ENCODE measurements at regions not wholly inside any gene's neighbourhood (a gene's known extent, or its start where the extent isn't known, plus 50 kb on each side); places are given as distances from the start of the nearest gene placed in this dataset.
A peak's percentile ranks its signal among the peaks of the same experiment; 100 is the strongest.

DNA sequence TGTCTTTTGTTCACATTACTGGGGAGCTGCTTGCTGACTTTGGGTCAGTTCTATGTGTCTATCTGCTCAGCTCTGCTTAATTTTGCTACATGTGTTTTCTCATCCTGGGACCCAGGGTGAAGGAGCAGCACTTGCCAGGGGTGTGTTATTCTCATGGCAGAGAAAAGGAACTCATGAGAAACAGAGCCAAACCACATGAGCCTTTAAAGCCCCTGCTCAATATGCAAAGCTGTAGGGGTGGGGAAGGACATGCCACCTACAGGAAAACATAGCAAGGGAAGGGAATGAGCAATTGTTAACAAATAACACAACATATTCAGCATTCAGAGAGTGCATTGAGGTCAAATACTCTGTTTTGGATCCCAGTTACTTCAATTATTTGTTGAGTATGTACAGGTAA is 290.9 kb downstream of the CDK5RAP2 start:
- no peaks in the 10 kb centered on the region for H3K36me3 ChIP-seq
- no peak for DNase-seq
- intact Hi-C loops (cut with DNase I) = no loop called here
- H3K4me1 ChIP-seq = no peaks in the 10 kb centered on the region
- H3K27ac ChIP-seq = no peak overlapping the region
- H3K4me3 ChIP-seq = no peak overlapping the region
- ATAC-seq = no peak
- no peak for TF ChIP-seq CTCF (IDR thresholded peaks at IDR 0.05)
- no peaks in the 10 kb centered on the region for H3K9me3 ChIP-seq
- no peak for FAIRE-seq
- H3K27me3 ChIP-seq = no peaks in the 10 kb centered on the region

DNA sequence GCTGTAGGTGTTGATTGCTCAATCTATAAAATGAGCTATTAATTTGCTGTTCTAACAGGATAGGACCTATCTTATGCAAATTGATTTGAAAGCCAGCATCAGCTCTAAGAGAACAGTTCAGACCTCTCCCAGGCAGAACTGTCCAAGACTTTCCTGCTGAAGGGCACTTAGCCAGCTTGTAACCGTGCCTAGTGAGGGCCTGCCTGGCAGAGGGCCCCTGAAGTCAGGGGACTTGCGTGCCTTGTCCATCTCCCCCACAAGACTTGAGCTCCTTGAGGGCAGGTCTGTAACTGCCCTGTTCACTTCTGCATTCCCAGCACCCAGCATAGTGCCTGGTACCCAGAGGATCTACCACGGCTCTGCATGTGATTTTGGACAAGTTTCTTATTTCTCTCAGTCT is 293.4 kb downstream of the CDK5RAP2 start:
- no peak for TF ChIP-seq CTCF (IDR thresholded peaks at IDR 0.05)
- WGBS, 2 donors = 77 to 83% methylated on average over 3 of the region's 3 CpGs
- Histone ChIP-seq H3K27ac (no peak overlapping the region), H3K4me1 (no peaks in the 10 kb centered on the region), H3K4me3 (no peak overlapping the region), H3K9me3 (no peaks in the 10 kb centered on the region), H3K27me3 (no peaks in the 10 kb centered on the region), H3K36me3 (no peaks in the 10 kb centered on the region)
- DNase-seq (no peak), ATAC-seq (no peak), FAIRE-seq (no peak)
- intact Hi-C loops (cut with DNase I) = no loop called here

DNA sequence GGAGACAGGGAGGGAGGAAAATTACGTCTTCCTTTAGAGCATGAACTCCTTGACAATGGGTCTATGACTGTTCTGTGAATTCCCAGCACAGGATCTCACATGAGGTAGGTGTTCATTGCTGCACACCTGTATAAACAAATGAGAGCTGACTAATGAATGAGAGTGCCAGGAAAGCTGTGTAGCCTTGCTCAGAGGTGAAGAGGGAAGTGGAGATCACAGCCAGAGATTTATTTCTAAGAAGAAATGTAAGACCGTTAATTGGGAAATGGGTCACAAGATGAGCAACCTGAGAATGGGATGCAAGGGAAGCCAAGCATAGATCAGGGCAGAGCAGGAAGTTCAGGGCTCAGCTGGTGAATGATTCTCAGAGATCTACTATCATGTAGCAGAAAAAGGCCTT is 295.1 kb downstream of the CDK5RAP2 start:
- FAIRE-seq (no peak), ATAC-seq (peak in 2 of 4 donors; percentile 45 to 48), DNase-seq (no peak)
- H3K27ac ChIP-seq = no peak overlapping the region
- no peaks in the 10 kb centered on the region for H3K4me1 ChIP-seq
- WGBS, 2 donors = 45 to 49% methylated on average over 2 of the region's 2 CpGs
- H3K27me3 ChIP-seq = no peaks in the 10 kb centered on the region
- no peaks in the 10 kb centered on the region for H3K36me3 ChIP-seq
- no peak for TF ChIP-seq CTCF (IDR thresholded peaks at IDR 0.05)
- H3K9me3 ChIP-seq = no peaks in the 10 kb centered on the region
- H3K4me3 ChIP-seq = no peak overlapping the region
- intact Hi-C loops (cut with DNase I) = no loop called here

- Histone ChIP-seq H3K27ac (no peak overlapping the region), H3K9me3 (no peaks in the 10 kb centered on the region), H3K36me3 (no peaks in the 10 kb centered on the region), H3K4me1 (no peaks in the 10 kb centered on the region), H3K4me3 (no peak overlapping the region), H3K27me3 (peaks cover 0 to 4% (median 0%) of the 10 kb centered on the region in 4 donors)
- FAIRE-seq (no peak), DNase-seq (no peak), ATAC-seq (no peak)
- 73 to 77% methylated on average over 2 of the region's 2 CpGs for WGBS, 2 donors
- no peak for TF ChIP-seq CTCF (IDR thresholded peaks at IDR 0.05)
- intact Hi-C loops (cut with DNase I) = no loop called here
Observed at GRCh38 chr9:120281665-120282064, 298.3 kb downstream of the CDK5RAP2 start.

DNA sequence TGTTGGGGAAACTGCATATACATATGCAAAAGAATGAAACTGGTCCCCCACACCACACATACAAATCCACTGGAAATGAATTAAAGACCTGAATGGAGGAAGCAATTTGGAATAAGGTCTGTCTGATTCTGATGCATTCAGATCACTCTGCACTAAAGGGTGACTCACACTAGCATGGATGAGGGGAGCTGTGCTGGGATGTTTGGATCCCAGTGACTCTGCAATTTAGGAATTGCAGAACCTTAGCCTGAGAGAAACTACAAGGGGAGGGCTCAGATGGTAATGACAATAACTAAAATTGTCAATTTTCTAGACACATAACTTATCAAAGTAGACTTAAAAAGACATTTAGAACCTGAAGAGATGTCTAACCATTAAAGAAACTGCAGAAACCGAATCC is 312.0 kb downstream of the CDK5RAP2 start:
- TF ChIP-seq CTCF (IDR thresholded peaks at IDR 0.05) = no peak
- no peak for DNase-seq
- Histone ChIP-seq H3K27ac (no peak overlapping the region), H3K9me3 (no peaks in the 10 kb centered on the region), H3K4me1 (no peaks in the 10 kb centered on the region), H3K4me3 (no peak overlapping the region), H3K36me3 (no peaks in the 10 kb centered on the region), H3K27me3 (no peaks in the 10 kb centered on the region)
- no peak for ATAC-seq
- no peak for FAIRE-seq
- intact Hi-C loops (cut with DNase I) = no loop called here
- 54 to 83% methylated on average over 1 of the region's 1 CpG for WGBS, 2 donors
